ENCODE measurements at regions not wholly inside any gene's neighbourhood (a gene's known extent, or its start where the extent isn't known, plus 50 kb on each side); places are given as distances from the start of the nearest gene placed in this dataset.

GRCh38 chr4:133683967-133684366, 517.6 kb downstream of the PABPC4L start:
- no peak for TF ChIP-seq EZH2phosphoT487 (IDR thresholded peaks at IDR 0.05; ENCODE audit: borderline replicate concordance, low read length)
- TF ChIP-seq, protein P1, sequence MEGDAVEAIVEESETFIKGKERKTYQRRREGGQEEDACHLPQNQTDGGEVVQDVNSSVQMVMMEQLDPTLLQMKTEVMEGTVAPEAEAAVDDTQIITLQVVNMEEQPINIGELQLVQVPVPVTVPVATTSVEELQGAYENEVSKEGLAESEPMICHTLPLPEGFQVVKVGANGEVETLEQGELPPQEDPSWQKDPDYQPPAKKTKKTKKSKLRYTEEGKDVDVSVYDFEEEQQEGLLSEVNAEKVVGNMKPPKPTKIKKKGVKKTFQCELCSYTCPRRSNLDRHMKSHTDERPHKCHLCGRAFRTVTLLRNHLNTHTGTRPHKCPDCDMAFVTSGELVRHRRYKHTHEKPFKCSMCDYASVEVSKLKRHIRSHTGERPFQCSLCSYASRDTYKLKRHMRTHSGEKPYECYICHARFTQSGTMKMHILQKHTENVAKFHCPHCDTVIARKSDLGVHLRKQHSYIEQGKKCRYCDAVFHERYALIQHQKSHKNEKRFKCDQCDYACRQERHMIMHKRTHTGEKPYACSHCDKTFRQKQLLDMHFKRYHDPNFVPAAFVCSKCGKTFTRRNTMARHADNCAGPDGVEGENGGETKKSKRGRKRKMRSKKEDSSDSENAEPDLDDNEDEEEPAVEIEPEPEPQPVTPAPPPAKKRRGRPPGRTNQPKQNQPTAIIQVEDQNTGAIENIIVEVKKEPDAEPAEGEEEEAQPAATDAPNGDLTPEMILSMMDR (conservative IDR thresholded peaks at IDR 0.05; ENCODE audit: low read depth, low read length), result no peak

Measured in PC-3 (cell line).